ENCODE measurements at regions not wholly inside any gene's neighbourhood (a gene's known extent, or its start where the extent isn't known, plus 50 kb on each side); places are given as distances from the start of the nearest gene placed in this dataset.

- TF ChIP-seq CTCF (IDR thresholded peaks at IDR 0.05) = no peak
- TF ChIP-seq POLR2A (IDR thresholded peaks at IDR 0.05) = no peak
Observed at GRCh38 chr21:24290151-24290833, 1317.0 kb downstream of the MRPL39 start.
